Esophagus muscularis mucosa (tissue), 4 donors: ENCODE measurements at regions not wholly inside any gene's neighbourhood (a gene's known extent, or its start where the extent isn't known, plus 50 kb on each side); places are given as distances from the start of the nearest gene placed in this dataset.

ENCODE experiments used
- EP300 ChIP-seq: sonication (generic); formaldehyde crosslinking; IDR thresholded peaks from one replicate; pipeline ENCODE4 v1.6.1; 2017; ENCODE audit warnings: antibody characterized with exemption
- POLR2A ChIP-seq: fragments of 450-650 bp; IDR thresholded peaks from one replicate; pipeline ENCODE4 v1.6.1; 2017; ENCODE audit warnings: antibody characterized with exemption, moderate library complexity, mild to moderate bottlenecking, low read depth
- POLR2AphosphoS5 ChIP-seq, 2 donors: sonication (generic); formaldehyde crosslinking; IDR thresholded peaks; one replicate each; pipeline ENCODE4 v1.6.1; 2017; ENCODE audit warnings: antibody characterized with exemption in 2 of 2
- TF ChIP-seq, protein P1 (sequence below), 3 experiments: fragments of 200-600 bp in 2 of 3; fragments of 450-650 bp in 1 of 3; sonication (generic) in 2 of 3; IDR thresholded peaks; one replicate each; pipeline ENCODE4 v1.5.1; 2017 to 2019; ENCODE audit warnings: antibody characterized with exemption in 3 of 3, mild to moderate bottlenecking in 2 of 3, moderate library complexity in 1 of 3

DNA sequence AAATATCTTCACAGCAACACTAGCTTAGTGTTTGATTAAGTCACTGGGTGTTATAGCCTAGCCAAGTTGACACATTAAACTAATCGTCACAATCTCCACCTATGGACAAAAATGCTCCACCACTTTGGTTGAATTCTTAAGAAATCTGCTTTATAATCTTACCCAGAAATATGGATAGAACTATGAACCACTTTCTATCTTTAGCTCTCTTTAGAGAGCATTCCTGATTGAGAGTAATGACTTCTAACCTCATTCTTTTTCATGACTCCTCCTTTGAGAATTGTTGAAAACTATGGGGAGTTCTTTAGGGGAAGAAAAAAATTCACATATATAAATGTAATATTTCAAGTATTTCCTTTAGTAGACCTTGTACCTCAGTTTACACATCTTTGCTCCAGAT lies 1282.2 kb upstream of the ZEB2 start:
- TF ChIP-seq, protein P1, sequence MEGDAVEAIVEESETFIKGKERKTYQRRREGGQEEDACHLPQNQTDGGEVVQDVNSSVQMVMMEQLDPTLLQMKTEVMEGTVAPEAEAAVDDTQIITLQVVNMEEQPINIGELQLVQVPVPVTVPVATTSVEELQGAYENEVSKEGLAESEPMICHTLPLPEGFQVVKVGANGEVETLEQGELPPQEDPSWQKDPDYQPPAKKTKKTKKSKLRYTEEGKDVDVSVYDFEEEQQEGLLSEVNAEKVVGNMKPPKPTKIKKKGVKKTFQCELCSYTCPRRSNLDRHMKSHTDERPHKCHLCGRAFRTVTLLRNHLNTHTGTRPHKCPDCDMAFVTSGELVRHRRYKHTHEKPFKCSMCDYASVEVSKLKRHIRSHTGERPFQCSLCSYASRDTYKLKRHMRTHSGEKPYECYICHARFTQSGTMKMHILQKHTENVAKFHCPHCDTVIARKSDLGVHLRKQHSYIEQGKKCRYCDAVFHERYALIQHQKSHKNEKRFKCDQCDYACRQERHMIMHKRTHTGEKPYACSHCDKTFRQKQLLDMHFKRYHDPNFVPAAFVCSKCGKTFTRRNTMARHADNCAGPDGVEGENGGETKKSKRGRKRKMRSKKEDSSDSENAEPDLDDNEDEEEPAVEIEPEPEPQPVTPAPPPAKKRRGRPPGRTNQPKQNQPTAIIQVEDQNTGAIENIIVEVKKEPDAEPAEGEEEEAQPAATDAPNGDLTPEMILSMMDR (IDR thresholded peaks at IDR 0.05), result no peak
- TF ChIP-seq EP300, result no peak
- TF ChIP-seq POLR2AphosphoS5 (IDR thresholded peaks at IDR 0.05), result no peak
- TF ChIP-seq POLR2A, result no peak
